ENCODE measurements at regions not wholly inside any gene's neighbourhood (a gene's known extent, or its start where the extent isn't known, plus 50 kb on each side); places are given as distances from the start of the nearest gene placed in this dataset.

DNA sequence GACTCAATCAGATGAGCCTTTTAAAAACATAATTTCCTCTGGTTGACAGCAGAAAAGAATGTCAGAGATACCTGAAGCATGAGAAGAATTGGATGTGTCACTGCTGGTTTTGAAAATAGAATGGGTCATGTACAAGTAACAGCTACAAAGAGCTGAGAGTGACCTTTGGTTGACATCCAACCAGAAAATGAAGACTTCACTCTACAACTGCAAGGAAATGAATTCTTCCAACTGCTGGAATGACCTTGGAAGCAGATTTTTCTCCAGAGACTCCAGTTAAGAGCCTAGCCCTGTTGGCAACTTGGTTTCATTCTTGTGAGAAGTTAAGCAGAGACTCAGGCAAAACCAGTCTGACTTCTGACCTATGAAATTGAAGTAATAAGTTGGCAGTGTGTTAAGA lies 505.9 kb downstream of the SLC16A7 start:
- Mint-ChIP-seq H3K9me3 (no peaks in the 10 kb centered on the region), H3K36me3 (ENCODE audit: low read depth) (no peaks in the 10 kb centered on the region), H3K4me3 (no peak overlapping the region), H3K27me3 (ENCODE audit: low read depth) (no peaks in the 10 kb centered on the region), H3K4me1 (ENCODE audit: low read depth) (no peaks in the 10 kb centered on the region), H3K27ac (no peak overlapping the region)

DNA sequence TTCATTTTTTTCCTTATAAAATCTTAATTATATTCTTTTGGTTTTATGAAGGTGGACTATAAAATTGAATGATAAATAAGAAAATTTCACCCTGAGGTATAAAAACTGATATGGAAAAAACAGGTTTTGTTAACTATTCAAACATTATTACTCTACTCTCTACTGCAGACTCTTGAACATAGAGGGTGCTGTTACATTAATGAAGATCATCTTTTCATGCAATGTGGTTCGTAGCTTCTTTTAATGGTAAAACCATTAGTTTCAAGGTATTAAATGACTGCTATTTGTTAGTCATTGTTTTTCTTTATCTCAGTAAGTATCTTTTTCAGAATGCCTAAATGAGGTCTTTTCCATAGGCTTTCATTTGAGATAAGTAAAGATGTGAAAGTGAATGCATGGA lies 510.4 kb downstream of the SLC16A7 start:
- no peak overlapping the region for H3K27ac Mint-ChIP-seq
- no peaks in the 10 kb centered on the region for H3K27me3 Mint-ChIP-seq (ENCODE audit: low read depth)
- no peaks in the 10 kb centered on the region for H3K9me3 Mint-ChIP-seq
- H3K4me3 Mint-ChIP-seq: no peak overlapping the region
- no peaks in the 10 kb centered on the region for H3K4me1 Mint-ChIP-seq (ENCODE audit: low read depth)
- no peaks in the 10 kb centered on the region for H3K36me3 Mint-ChIP-seq (ENCODE audit: low read depth)

DNA sequence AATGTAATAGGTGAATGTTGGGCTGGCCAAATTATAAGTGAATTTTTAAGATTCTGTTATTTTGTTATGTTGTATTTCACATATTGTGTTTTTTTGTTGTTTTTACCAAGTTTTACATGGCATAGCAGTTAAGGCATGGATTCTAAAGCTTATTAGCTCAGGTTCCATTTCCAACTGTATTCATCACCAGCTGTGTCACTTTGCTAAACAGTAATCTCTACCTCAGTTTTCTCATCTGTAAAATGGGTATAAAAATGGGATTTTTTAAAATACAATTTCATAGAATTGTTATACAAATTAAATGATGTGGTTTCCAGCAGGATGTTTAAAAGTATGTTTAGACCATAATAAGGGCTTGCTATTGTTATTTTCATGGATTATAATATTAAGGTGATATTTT lies 512.2 kb downstream of the SLC16A7 start:
- H3K27me3 Mint-ChIP-seq (ENCODE audit: low read depth): no peaks in the 10 kb centered on the region
- no peaks in the 10 kb centered on the region for H3K9me3 Mint-ChIP-seq
- H3K4me1 Mint-ChIP-seq (ENCODE audit: low read depth): no peaks in the 10 kb centered on the region
- no peak overlapping the region for H3K27ac Mint-ChIP-seq
- H3K4me3 Mint-ChIP-seq: no peak overlapping the region
- H3K36me3 Mint-ChIP-seq (ENCODE audit: low read depth): no peaks in the 10 kb centered on the region

DNA sequence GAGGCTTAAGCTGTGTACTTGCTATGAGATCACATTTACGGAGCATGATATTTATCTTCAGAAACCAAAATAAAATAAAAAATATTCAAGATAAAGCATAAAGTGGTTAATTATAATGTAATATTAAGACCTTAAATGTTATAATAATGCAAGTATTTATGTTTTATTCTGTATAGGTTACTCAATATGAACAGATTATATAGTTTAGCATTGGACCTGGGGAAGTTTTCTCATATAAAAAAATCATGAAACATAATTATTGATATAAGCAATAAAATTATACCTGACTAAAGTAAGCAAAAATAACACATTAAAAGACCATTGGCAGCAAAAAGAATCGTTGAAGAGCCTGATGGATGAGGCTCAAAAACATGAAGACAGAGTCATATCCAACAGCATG lies 516.2 kb downstream of the SLC16A7 start:
- Mint-ChIP-seq H3K9me3 (peaks cover 6% of the 10 kb centered on the region), H3K4me3 (no peak overlapping the region), H3K4me1 (ENCODE audit: low read depth) (no peaks in the 10 kb centered on the region), H3K36me3 (ENCODE audit: low read depth) (no peaks in the 10 kb centered on the region), H3K27ac (no peak overlapping the region), H3K27me3 (ENCODE audit: low read depth) (no peaks in the 10 kb centered on the region)

GRCh38 chr12:60112763-60113162 lies 516.9 kb downstream of the SLC16A7 start:
- Mint-ChIP-seq H3K4me1 (ENCODE audit: low read depth) (no peaks in the 10 kb centered on the region), H3K36me3 (ENCODE audit: low read depth) (no peaks in the 10 kb centered on the region), H3K27me3 (ENCODE audit: low read depth) (no peaks in the 10 kb centered on the region), H3K9me3 (peaks cover 6% of the 10 kb centered on the region), H3K4me3 (no peak overlapping the region), H3K27ac (no peak overlapping the region)

DNA sequence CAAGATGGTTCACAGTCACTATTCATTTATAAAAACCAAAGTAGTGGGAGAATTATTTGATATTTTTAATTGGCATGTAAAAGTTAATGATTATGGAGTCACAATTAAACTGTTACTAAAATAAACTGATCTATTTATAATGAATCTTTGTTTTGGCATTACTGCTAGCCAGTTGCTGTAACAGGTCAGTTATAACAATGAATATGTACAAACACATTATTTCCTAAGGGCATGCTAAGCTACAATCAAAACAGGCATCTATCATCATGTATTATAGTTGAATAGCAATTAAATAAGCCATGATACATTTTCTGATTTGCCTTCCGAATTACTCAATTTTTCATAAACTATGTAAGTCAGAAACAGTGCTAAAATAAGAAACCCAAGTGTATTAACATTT lies 518.3 kb downstream of the SLC16A7 start:
- Mint-ChIP-seq H3K4me1 (ENCODE audit: low read depth) (no peaks in the 10 kb centered on the region), H3K9me3 (peaks cover 6% of the 10 kb centered on the region), H3K27me3 (ENCODE audit: low read depth) (no peaks in the 10 kb centered on the region), H3K27ac (no peak overlapping the region), H3K36me3 (ENCODE audit: low read depth) (no peaks in the 10 kb centered on the region), H3K4me3 (no peak overlapping the region)

DNA sequence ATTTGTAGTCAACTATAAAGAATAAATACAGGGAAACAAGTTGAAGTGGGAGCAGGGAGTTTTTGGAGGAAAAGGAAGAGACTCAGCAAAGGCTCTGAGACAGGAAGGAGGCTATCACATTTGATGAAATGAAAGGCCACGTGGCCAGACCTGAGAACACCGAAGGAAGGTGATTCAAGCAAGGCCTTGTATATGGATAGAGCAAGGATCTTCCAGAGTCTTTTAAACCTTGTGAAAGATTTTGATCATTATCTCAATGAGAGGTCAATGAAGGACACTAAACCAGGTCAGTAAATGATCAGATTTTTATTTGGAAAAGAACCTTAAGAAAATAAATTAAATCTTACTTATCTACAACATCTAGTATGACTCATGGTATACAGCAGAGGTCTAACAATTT lies 523.5 kb downstream of the SLC16A7 start:
- no peaks in the 10 kb centered on the region for H3K27me3 Mint-ChIP-seq (ENCODE audit: low read depth)
- H3K27ac Mint-ChIP-seq: no peak overlapping the region
- no peaks in the 10 kb centered on the region for H3K36me3 Mint-ChIP-seq (ENCODE audit: low read depth)
- no peaks in the 10 kb centered on the region for H3K4me1 Mint-ChIP-seq (ENCODE audit: low read depth)
- H3K9me3 Mint-ChIP-seq: peaks cover 6% of the 10 kb centered on the region
- no peak overlapping the region for H3K4me3 Mint-ChIP-seq

DNA sequence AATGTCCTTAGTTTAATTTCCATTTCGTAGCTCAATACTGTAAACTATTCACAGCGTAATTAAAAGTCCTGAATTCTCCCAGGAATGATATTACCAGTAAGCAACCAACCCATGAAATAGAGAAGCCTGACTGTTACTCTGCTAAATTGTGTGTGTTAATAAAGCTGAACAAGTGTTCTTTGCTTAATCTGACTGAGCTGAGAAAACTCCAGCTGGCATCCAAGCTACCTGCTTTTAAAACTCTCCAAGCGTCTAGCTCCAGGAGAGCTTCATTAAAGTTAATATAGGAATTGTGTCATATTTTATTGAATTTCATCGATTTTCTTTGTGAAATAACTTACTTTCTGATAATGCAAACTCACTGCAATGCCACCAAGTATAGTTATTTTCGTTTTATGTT lies 524.4 kb downstream of the SLC16A7 start:
- Mint-ChIP-seq H3K4me3 (no peak overlapping the region), H3K4me1 (ENCODE audit: low read depth) (no peaks in the 10 kb centered on the region), H3K27me3 (ENCODE audit: low read depth) (no peaks in the 10 kb centered on the region), H3K27ac (no peak overlapping the region), H3K36me3 (ENCODE audit: low read depth) (no peaks in the 10 kb centered on the region), H3K9me3 (peaks cover 8% of the 10 kb centered on the region)

GRCh38 chr12:60123557-60123956 lies 527.7 kb downstream of the SLC16A7 start:
- Mint-ChIP-seq H3K27me3 (ENCODE audit: low read depth) (no peaks in the 10 kb centered on the region), H3K36me3 (ENCODE audit: low read depth) (no peaks in the 10 kb centered on the region), H3K27ac (no peak overlapping the region), H3K4me3 (no peak overlapping the region), H3K4me1 (ENCODE audit: low read depth) (no peaks in the 10 kb centered on the region), H3K9me3 (peaks cover 7% of the 10 kb centered on the region)

- Mint-ChIP-seq H3K4me3 (no peak overlapping the region), H3K9me3 (no peaks in the 10 kb centered on the region), H3K27me3 (ENCODE audit: low read depth) (no peaks in the 10 kb centered on the region)
Observed at GRCh38 chr12:60137513-60137912, 541.7 kb downstream of the SLC16A7 start.

DNA sequence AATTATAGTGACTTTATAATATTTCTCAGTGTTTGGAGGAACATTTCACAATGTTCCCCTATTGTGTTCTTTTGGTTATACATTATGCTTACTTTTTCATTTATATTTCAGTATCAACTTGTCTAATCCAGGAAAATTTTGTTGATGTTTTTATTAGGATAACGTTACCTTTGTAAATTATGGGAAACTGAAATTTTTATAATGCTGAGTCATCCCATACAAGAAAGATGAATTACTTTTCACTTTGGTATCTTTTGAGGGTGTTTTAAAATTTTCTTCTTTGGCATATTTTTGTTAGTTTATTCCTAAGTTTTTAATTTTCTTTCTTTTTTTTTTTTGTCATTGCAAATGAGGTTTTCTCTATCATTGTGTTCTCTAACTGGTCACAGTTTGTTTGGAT lies 542.7 kb downstream of the SLC16A7 start:
- no peaks in the 10 kb centered on the region for H3K36me3 Mint-ChIP-seq (ENCODE audit: low read depth)
- H3K27ac Mint-ChIP-seq: no peak overlapping the region
- no peaks in the 10 kb centered on the region for H3K4me1 Mint-ChIP-seq (ENCODE audit: low read depth)
- no peaks in the 10 kb centered on the region for H3K9me3 Mint-ChIP-seq
- H3K27me3 Mint-ChIP-seq (ENCODE audit: low read depth): no peaks in the 10 kb centered on the region
- no peak overlapping the region for H3K4me3 Mint-ChIP-seq

More at GRCh38 chr12:60137513-60137912, 541.7 kb downstream of the SLC16A7 start:
- Mint-ChIP-seq H3K36me3 (ENCODE audit: low read depth) (no peaks in the 10 kb centered on the region), H3K27ac (no peak overlapping the region), H3K4me1 (ENCODE audit: low read depth) (no peaks in the 10 kb centered on the region)

DNA sequence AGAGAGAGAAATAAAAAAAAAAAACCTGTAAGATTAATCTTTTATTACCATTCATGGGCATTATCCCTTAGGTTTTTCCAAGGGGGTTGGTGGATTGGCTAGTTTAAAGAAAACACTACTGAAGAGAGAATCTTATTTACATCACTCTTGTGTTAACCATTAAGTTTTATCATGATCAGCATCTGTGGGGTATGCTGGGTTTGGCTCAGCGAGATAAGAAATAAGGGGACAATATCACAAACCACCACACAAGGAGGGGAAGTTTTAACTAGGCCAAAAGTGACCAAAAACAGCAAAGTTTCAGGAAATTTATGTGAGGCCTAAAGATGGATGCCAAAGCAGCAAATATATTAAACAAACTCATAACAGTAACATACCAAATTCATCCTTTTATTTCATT lies 548.6 kb downstream of the SLC16A7 start:
- no peaks in the 10 kb centered on the region for H3K9me3 Mint-ChIP-seq
- H3K27ac Mint-ChIP-seq: no peak overlapping the region
- H3K27me3 Mint-ChIP-seq (ENCODE audit: low read depth): no peaks in the 10 kb centered on the region
- H3K36me3 Mint-ChIP-seq (ENCODE audit: low read depth): no peaks in the 10 kb centered on the region
- no peaks in the 10 kb centered on the region for H3K4me1 Mint-ChIP-seq (ENCODE audit: low read depth)
- no peak overlapping the region for H3K4me3 Mint-ChIP-seq

GRCh38 chr12:60148109-60148508 lies 552.3 kb downstream of the SLC16A7 start:
- Mint-ChIP-seq H3K27ac (no peak overlapping the region), H3K4me1 (ENCODE audit: low read depth) (no peaks in the 10 kb centered on the region), H3K9me3 (no peaks in the 10 kb centered on the region), H3K36me3 (ENCODE audit: low read depth) (no peaks in the 10 kb centered on the region), H3K4me3 (no peak overlapping the region), H3K27me3 (ENCODE audit: low read depth) (no peaks in the 10 kb centered on the region)

DNA sequence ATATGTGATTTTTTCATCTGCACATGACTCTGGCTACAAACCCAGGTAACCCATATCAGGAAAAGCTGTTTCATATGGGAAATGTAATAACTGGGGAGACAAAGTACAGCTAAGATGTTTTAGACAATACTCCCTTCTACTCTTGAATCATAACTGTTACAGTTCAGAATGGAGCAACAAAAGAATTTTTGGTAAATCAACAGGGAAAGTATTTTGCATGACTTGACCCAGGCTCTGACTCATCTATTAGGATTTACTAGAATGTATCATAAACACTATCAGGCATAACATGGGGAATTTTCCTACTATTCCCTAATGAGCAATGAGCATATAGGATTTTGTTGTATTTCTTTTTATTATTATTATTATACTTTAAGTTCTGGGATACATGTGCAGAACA lies 553.0 kb downstream of the SLC16A7 start:
- Mint-ChIP-seq H3K4me1 (ENCODE audit: low read depth) (no peaks in the 10 kb centered on the region), H3K36me3 (ENCODE audit: low read depth) (no peaks in the 10 kb centered on the region), H3K9me3 (no peaks in the 10 kb centered on the region), H3K27me3 (ENCODE audit: low read depth) (no peaks in the 10 kb centered on the region), H3K27ac (no peak overlapping the region), H3K4me3 (no peak overlapping the region)

DNA sequence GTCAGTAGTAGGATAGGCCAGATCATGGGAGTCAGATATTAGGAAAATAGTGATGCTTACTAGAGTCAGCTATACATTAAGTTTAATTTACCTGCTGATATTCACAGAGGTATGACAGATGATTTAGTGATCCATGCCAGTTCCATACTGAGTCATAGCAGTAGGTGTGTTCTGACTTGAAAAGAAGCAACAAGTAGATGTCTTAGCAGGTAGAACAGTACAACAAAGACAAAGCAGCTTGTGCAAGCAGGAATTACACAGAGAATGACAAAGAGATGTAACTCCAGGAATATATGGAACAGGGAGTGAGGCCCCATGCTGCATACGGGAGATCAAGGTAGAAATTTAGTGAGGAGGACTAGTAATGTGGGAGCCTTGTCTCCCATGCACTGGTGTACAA lies 556.9 kb downstream of the SLC16A7 start:
- no peak overlapping the region for H3K4me3 Mint-ChIP-seq
- H3K36me3 Mint-ChIP-seq (ENCODE audit: low read depth): no peaks in the 10 kb centered on the region
- H3K27me3 Mint-ChIP-seq (ENCODE audit: low read depth): no peaks in the 10 kb centered on the region
- no peak overlapping the region for H3K27ac Mint-ChIP-seq
- no peaks in the 10 kb centered on the region for H3K9me3 Mint-ChIP-seq
- no peaks in the 10 kb centered on the region for H3K4me1 Mint-ChIP-seq (ENCODE audit: low read depth)

DNA sequence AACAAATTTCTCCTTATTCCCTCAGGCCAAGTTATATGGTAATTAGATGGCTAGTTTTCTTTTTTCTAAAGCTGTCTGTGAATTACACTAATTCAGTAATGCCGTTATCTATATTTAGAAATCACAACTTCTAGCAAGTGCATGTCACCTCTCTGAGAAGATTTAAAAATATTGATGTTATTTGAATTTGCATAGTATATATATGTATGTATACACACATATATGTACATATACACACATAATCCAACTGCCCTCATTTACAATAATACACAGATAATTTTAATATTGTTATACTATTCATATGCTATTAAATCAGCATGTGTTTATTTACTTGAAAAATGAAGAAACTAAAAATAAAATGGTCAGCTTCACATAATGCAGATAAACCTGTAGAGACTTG lies 563.9 kb downstream of the SLC16A7 start:
- no peak overlapping the region for H3K4me3 Mint-ChIP-seq
- no peaks in the 10 kb centered on the region for H3K36me3 Mint-ChIP-seq (ENCODE audit: low read depth)
- H3K27ac Mint-ChIP-seq: no peak overlapping the region
- no peaks in the 10 kb centered on the region for H3K9me3 Mint-ChIP-seq
- no peaks in the 10 kb centered on the region for H3K4me1 Mint-ChIP-seq (ENCODE audit: low read depth)
- no peaks in the 10 kb centered on the region for H3K27me3 Mint-ChIP-seq (ENCODE audit: low read depth)
